ENCODE measurements at regions not wholly inside any gene's neighbourhood (a gene's known extent, or its start where the extent isn't known, plus 50 kb on each side); places are given as distances from the start of the nearest gene placed in this dataset.

DNA sequence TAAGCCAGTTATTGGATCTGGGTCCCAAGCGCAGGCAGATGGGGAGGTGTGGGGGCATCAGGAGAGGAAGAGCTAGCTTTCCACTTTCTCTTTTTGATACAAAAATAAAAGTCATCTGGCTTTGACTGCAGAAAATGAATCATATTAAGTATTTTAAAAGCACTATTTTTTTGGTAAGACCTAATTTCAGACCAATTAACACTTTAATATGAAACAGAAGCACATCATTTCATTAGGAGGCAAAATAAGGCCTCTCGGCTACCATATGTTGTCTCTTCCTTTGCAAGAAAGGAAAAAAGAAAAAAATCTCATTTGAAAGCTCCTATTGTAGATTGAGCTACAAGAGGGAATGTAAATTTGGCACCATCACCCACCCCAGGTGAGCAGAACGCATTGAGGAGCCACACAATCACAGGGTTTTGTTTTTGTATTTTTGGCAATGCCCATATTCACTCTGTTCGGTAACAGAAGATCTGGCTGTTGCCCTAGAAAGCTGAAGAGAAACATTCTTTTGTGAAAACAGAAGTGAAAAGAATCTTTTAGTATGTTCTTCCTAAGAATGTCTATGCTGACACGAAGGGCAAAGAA lies 390.7 kb upstream of the ETAA1 start:
- no peaks in the 10 kb centered on the region for H4K20me1 ChIP-seq (ENCODE audit: control insufficient read depth, insufficient read depth, low read depth, low read length)
- TF ChIP-seq CTCF (IDR thresholded peaks at IDR 0.05; ENCODE audit: low read depth, low read length, poor library complexity, severe bottlenecking): no peak
- no peak for TF ChIP-seq EZH2phosphoT487 (IDR thresholded peaks at IDR 0.05; ENCODE audit: borderline replicate concordance, low read length)
- H3F3A ChIP-seq (ENCODE audit: control insufficient read depth, insufficient read depth): no peaks in the 10 kb centered on the region
- no peak overlapping the region for H3K4me3 ChIP-seq (ENCODE audit: low read length)
- no peaks in the 10 kb centered on the region for H3K79me2 ChIP-seq (ENCODE audit: control insufficient read depth, low read length)
- no peaks in the 10 kb centered on the region for H3K9me2 ChIP-seq (replicated peaks; ENCODE audit: control insufficient read depth, low read length)
- H3K4me1 ChIP-seq (ENCODE audit: control insufficient read depth, low read length): no peaks in the 10 kb centered on the region
- no peaks in the 10 kb centered on the region for H3K27me3 ChIP-seq (ENCODE audit: control insufficient read depth, low read length)
- no peaks in the 10 kb centered on the region for H3K36me3 ChIP-seq (ENCODE audit: control insufficient read depth, low read length)
- H3K4me2 ChIP-seq (ENCODE audit: low read length): no peak overlapping the region
- no peaks in the 10 kb centered on the region for H3K9me3 ChIP-seq (ENCODE audit: control insufficient read depth, insufficient read depth, low read length)
- H3K27ac ChIP-seq (ENCODE audit: low read depth, low read length): no peak overlapping the region

DNA sequence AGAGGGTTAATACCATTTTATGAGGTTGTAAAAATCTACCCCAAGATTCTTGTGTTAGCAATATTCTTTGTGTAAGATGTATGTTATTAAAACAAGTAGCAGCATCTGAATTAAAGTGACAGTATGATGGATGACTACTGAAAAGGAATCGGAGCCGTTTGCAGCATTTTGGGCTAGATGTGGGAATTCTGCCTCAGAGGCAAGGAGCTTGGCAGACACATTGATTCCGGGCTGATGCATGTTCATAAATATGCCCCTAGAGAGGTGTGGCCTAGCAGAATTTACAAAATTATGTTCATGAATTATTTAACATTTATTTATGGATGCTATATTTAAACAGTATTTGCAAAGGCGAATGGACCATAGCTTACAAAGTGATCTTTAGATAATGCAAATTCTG lies 389.0 kb upstream of the ETAA1 start:
- Histone ChIP-seq H3K79me2 (ENCODE audit: control insufficient read depth, low read length) (no peaks in the 10 kb centered on the region), H3K36me3 (ENCODE audit: control insufficient read depth, low read length) (no peaks in the 10 kb centered on the region), H3K4me1 (ENCODE audit: control insufficient read depth, low read length) (no peaks in the 10 kb centered on the region), H3K9me2 (replicated peaks; ENCODE audit: control insufficient read depth, low read length) (no peaks in the 10 kb centered on the region; the same call in 1 of the 2 replicates), H3K9me3 (ENCODE audit: control insufficient read depth, insufficient read depth, low read length) (no peaks in the 10 kb centered on the region), H3F3A (ENCODE audit: control insufficient read depth, insufficient read depth) (no peaks in the 10 kb centered on the region), H3K27ac (ENCODE audit: low read depth, low read length) (no peak overlapping the region), H3K4me3 (ENCODE audit: low read length) (no peak overlapping the region), H3K4me2 (ENCODE audit: low read length) (no peak overlapping the region), H3K27me3 (ENCODE audit: control insufficient read depth, low read length) (no peaks in the 10 kb centered on the region), H4K20me1 (ENCODE audit: control insufficient read depth, insufficient read depth, low read depth, low read length) (no peaks in the 10 kb centered on the region)
- TF ChIP-seq CTCF (IDR thresholded peaks at IDR 0.05; ENCODE audit: low read depth, low read length, poor library complexity, severe bottlenecking) (no peak), EZH2phosphoT487 (IDR thresholded peaks at IDR 0.05; ENCODE audit: borderline replicate concordance, low read length) (no peak)

DNA sequence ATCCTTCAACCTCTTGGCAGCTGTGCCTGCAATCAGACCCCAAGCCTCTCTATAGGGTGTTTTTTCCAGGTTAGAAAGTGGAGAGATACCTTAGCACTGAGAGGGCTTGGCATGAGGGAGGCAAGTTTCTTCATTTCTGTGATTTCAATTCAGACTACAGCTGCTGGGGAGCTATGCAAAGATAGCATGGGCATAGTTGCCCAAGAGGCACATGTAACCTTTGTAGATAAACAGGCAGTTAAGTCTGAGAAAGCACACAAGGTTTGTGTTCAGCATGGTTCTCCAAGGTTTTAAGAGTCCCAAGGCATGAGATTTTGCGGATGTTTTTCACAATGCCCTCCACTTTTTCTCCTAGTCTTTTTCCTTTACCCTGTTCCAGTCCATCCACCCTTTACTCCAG lies 385.0 kb upstream of the ETAA1 start:
- Histone ChIP-seq H3K9me2 (replicated peaks; ENCODE audit: control insufficient read depth, low read length) (no peaks in the 10 kb centered on the region; the same call in 1 of the 2 replicates), H3K4me2 (ENCODE audit: low read length) (no peak overlapping the region), H3K36me3 (ENCODE audit: control insufficient read depth, low read length) (no peaks in the 10 kb centered on the region), H3F3A (ENCODE audit: control insufficient read depth, insufficient read depth) (no peaks in the 10 kb centered on the region), H3K79me2 (ENCODE audit: control insufficient read depth, low read length) (no peaks in the 10 kb centered on the region), H3K9me3 (ENCODE audit: control insufficient read depth, insufficient read depth, low read length) (no peaks in the 10 kb centered on the region), H3K4me3 (ENCODE audit: low read length) (no peak overlapping the region), H4K20me1 (ENCODE audit: control insufficient read depth, insufficient read depth, low read depth, low read length) (no peaks in the 10 kb centered on the region), H3K4me1 (ENCODE audit: control insufficient read depth, low read length) (no peaks in the 10 kb centered on the region), H3K27ac (ENCODE audit: low read depth, low read length) (no peak overlapping the region), H3K27me3 (ENCODE audit: control insufficient read depth, low read length) (no peaks in the 10 kb centered on the region)
- TF ChIP-seq CTCF (IDR thresholded peaks at IDR 0.05; ENCODE audit: low read depth, low read length, poor library complexity, severe bottlenecking): no peak
- TF ChIP-seq EZH2phosphoT487 (IDR thresholded peaks at IDR 0.05; ENCODE audit: borderline replicate concordance, low read length): no peak
